ENCODE measurements at regions not wholly inside any gene's neighbourhood (a gene's known extent, or its start where the extent isn't known, plus 50 kb on each side); places are given as distances from the start of the nearest gene placed in this dataset.
"Not testable (repeated sequence)": the region's sequence is repeated elsewhere in the genome, so short reads cannot be mapped to it uniquely, and the experiment has no call there.

- TF ChIP-seq CTCF (IDR thresholded peaks at IDR 0.05; ENCODE audit: low read depth, low read length, missing control alignments): no peak
- no peak overlapping the region for H3K4me3 ChIP-seq (replicated peaks; ENCODE audit: low read depth, low read length)
- DNase-seq (ENCODE audit: extremely low read depth, low read depth): no peak
Observed at GRCh38 chr7:19275000-19275399, 129.8 kb upstream of the FERD3L start.

GRCh38 chr7:19272329-19272728, 127.1 kb upstream of the FERD3L start:
- DNase-seq (ENCODE audit: extremely low read depth, low read depth); H3K4me3 ChIP-seq (replicated peaks; ENCODE audit: low read depth, low read length): not testable (repeated sequence)

DNA sequence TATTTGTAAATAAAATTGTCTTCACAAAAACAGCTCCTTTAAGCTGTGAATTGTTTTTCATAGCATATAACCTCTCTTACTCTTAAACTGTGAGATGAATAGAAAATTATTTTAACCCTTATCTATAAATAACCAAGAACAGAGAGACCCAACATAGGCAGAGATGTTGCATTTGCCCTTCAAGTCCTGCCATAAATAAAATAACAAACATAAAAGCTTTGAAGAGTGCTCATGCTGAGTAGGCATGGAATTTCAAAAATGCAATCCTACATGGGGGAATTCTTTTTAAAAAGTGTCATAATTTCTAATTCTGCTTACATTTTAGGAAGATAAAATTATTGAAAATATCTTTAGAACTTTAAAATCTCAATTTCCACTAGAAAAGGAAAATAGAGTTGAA, 124.1 kb upstream of the FERD3L start:
- TF ChIP-seq CTCF (IDR thresholded peaks at IDR 0.05; ENCODE audit: low read depth, low read length, missing control alignments): no peak
- DNase-seq (ENCODE audit: extremely low read depth, low read depth): no peak
- no peak overlapping the region for H3K4me3 ChIP-seq (replicated peaks; ENCODE audit: low read depth, low read length)

- DNase-seq (ENCODE audit: extremely low read depth, low read depth): no peak
- no peak overlapping the region for H3K4me3 ChIP-seq (replicated peaks; ENCODE audit: low read depth, low read length)
- TF ChIP-seq CTCF (IDR thresholded peaks at IDR 0.05; ENCODE audit: low read depth, low read length, missing control alignments): no peak
Observed at GRCh38 chr7:19268737-19269136, 123.5 kb upstream of the FERD3L start.

GRCh38 chr7:19262826-19263225, 117.6 kb upstream of the FERD3L start:
- no peak for DNase-seq (ENCODE audit: extremely low read depth, low read depth)
- H3K4me3 ChIP-seq (replicated peaks; ENCODE audit: low read depth, low read length): no peak overlapping the region
- TF ChIP-seq CTCF (IDR thresholded peaks at IDR 0.05; ENCODE audit: low read depth, low read length, missing control alignments): no peak

DNA sequence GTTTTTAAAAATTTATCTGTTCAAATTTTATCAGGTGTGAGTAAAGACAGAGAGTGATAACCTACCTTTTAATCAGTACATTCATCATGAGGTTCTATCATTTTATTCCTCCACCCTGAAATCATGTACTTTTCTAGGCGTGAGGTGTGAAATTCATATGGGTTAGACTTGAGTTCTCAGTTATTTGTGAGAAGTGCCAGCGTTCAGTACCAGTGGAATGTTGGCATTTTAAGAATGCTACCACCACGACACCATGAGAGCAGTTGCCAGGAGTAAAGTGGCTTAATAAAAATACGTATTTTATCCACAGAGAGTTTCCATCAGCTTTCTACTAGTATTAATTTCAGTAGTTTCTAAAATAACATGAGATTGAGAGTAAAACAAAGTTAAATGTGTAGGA, 104.1 kb upstream of the FERD3L start:
- no peak for TF ChIP-seq CTCF (IDR thresholded peaks at IDR 0.05; ENCODE audit: low read depth, low read length, missing control alignments)
- no peak overlapping the region for H3K4me3 ChIP-seq (replicated peaks; ENCODE audit: low read depth, low read length)
- no peak for DNase-seq (ENCODE audit: extremely low read depth, low read depth)

GRCh38 chr7:19248681-19249080, 103.5 kb upstream of the FERD3L start:
- no peak for DNase-seq (ENCODE audit: extremely low read depth, low read depth)
- no peak overlapping the region for H3K4me3 ChIP-seq (replicated peaks; ENCODE audit: low read depth, low read length)
- TF ChIP-seq CTCF (IDR thresholded peaks at IDR 0.05; ENCODE audit: low read depth, low read length, missing control alignments): no peak

Data from HFF-Myc (cell line).